OCI-LY1 (cell line): ENCODE measurements at regions not wholly inside any gene's neighbourhood (a gene's known extent, or its start where the extent isn't known, plus 50 kb on each side); places are given as distances from the start of the nearest gene placed in this dataset.

Source experiments
- EZH2 ChIP-seq: fragments of 200-600 bp; sonication (generic), shearing (Covaris generic); IDR thresholded peaks from 2 replicates; pipeline ENCODE4 v1.8.0; 2017; ENCODE audit warnings: borderline replicate concordance, mixed run types, mild to moderate bottlenecking, antibody characterized with exemption, low read length, moderate library complexity, mixed read lengths
- TF ChIP-seq, protein P1 (sequence below): fragments of 200-600 bp; sonication (generic), shearing (Covaris generic); IDR thresholded peaks from 2 replicates; pipeline ENCODE4 v1.5.1; 2017; ENCODE audit warnings: mild to moderate bottlenecking, antibody characterized with exemption, low read length, moderate library complexity, mixed read lengths

DNA sequence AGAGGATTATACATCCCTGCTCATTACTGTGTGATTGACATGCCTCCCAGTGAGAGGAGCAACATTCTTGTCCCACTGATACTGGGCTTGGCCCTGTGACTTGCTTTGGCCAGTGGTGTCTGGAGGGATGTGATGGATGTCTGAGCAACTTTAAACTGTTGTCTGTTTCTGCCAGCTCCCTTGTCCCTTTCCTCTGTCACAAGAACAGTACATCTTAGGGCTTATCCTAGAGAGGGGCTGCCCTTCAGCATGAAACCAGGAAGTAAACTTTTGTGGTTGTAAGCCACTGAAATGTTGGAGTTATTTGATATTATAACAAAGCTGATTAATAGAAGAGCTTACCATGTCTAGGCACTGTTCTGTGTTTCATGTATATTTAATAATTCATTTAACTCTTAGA lies 82.9 kb upstream of the GPRC5B start:
- TF ChIP-seq, protein P1, sequence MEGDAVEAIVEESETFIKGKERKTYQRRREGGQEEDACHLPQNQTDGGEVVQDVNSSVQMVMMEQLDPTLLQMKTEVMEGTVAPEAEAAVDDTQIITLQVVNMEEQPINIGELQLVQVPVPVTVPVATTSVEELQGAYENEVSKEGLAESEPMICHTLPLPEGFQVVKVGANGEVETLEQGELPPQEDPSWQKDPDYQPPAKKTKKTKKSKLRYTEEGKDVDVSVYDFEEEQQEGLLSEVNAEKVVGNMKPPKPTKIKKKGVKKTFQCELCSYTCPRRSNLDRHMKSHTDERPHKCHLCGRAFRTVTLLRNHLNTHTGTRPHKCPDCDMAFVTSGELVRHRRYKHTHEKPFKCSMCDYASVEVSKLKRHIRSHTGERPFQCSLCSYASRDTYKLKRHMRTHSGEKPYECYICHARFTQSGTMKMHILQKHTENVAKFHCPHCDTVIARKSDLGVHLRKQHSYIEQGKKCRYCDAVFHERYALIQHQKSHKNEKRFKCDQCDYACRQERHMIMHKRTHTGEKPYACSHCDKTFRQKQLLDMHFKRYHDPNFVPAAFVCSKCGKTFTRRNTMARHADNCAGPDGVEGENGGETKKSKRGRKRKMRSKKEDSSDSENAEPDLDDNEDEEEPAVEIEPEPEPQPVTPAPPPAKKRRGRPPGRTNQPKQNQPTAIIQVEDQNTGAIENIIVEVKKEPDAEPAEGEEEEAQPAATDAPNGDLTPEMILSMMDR, result no peak
- TF ChIP-seq EZH2, result no peak
